T47D (cell line): ENCODE measurements at regions not wholly inside any gene's neighbourhood (a gene's known extent, or its start where the extent isn't known, plus 50 kb on each side); places are given as distances from the start of the nearest gene placed in this dataset.

Source experiments
- DNase-seq, 2 experiments: peaks; one replicate each; pipeline versions ENCODE4 v3.0.0 to v3.0.0-alpha.2; 2011 to 2012; ENCODE audit warnings: low read depth in 1 of 2, low spot score in 1 of 2
- JUND ChIP-seq: IDR thresholded peaks from 2 replicates; pipeline ENCODE4 v1.6.1; 2012; ENCODE audit warnings: low read depth
- in situ Hi-C: cut with HindIII; loops from 2 replicates; pipeline ENCODE4 v1.10.0; 2016; ENCODE audit warnings: low sequenced_read_pairs, low pct_unique_long_range_greater_than_20kb

GRCh38 chr2:180443888-180444287 lies 436.8 kb upstream of the CWC22 start:
- TF ChIP-seq JUND, result no peak
- in situ Hi-C loops, result no loop called here
- DNase-seq, result no peak

GRCh38 chr2:180442860-180443644 lies 436.0 kb upstream of the CWC22 start:
- in situ Hi-C loops, result no loop called here
- DNase-seq, result no peak
- TF ChIP-seq JUND, result no peak

DNA sequence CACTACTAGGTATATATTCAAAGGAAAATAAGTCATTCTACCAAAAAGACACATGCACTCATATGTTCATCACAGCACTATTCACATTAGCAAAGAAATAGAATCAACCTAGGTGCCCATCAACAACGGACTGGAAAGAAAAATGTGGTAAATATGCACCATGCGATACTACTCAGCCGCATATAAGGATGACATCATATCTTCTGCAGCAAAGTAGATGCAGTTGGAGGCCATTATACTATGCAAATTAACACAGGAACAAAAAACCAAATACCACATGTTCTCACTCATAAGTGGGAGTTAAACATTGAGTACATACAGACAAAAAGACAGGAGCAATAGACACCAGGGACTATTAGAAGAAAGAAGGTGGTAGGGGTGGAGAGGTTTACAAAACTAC lies 412.1 kb upstream of the CWC22 start:
- DNase-seq, result no peak
- in situ Hi-C loops, result no loop called here
- no peak for TF ChIP-seq JUND

GRCh38 chr2:180416627-180417026 lies 409.5 kb upstream of the CWC22 start:
- in situ Hi-C loops, result no loop called here
- no peak for DNase-seq
- TF ChIP-seq JUND, result no peak

DNA sequence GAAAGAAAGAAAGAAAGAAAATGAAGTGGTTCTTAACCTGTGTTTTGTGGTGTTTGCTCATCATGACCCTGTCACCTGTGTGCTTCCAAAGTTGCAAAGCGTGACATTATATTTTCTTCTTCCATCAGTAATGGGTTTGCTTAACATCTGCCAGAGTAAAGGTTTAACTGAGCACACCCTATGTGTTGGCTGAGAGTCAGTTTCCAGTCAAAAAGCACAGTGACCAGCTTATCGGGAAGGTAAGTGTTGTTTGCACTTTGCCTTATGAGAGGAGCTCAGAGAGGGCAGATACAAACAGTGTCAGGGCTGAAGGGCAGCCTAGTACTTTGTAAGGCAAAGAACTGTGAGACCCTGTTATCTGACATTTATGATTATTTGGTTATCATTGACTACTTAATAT lies 406.2 kb upstream of the CWC22 start:
- in situ Hi-C loops, result no loop called here
- no peak for DNase-seq

GRCh38 chr2:180412219-180412618 lies 405.1 kb upstream of the CWC22 start:
- in situ Hi-C loops, result no loop called here

More for the DNA sequence above, 406.2 kb upstream of the CWC22 start:
- TF ChIP-seq JUND, result no peak

GRCh38 chr2:180411661-180412060 lies 404.6 kb upstream of the CWC22 start:
- no peak for DNase-seq
- TF ChIP-seq JUND, result no peak
- in situ Hi-C loops, result no loop called here

More at GRCh38 chr2:180412219-180412618, 405.1 kb upstream of the CWC22 start:
- no peak for DNase-seq
- TF ChIP-seq JUND, result no peak

GRCh38 chr2:180406687-180407086 lies 399.6 kb upstream of the CWC22 start:
- TF ChIP-seq JUND, result no peak
- in situ Hi-C loops, result no loop called here
- no peak for DNase-seq

- TF ChIP-seq JUND, result no peak
- in situ Hi-C loops, result no loop called here
- DNase-seq, result no peak
Measured at GRCh38 chr2:180405520-180405919, 398.4 kb upstream of the CWC22 start.

DNA sequence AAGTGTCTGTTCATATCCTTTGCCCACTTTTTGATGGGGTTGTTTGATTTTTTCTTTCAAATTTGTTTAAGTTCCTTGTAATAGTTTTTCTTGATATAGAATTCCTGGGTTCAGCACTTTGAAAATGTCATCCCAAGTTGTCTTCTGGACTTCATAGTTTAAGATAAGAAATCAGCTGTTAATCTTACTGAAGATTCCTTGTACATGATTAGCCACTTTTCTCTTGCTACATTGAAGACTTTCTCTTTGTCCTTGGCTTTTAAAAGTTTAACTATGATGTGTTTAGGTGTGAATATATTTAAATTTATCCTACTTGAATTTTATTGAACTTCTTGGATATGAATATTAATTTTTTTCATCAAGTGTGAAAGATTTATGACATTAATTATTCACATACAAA lies 387.2 kb upstream of the CWC22 start:
- no peak for TF ChIP-seq JUND
- in situ Hi-C loops, result no loop called here

GRCh38 chr2:180385601-180386201 lies 378.6 kb upstream of the CWC22 start:
- TF ChIP-seq JUND, result no peak
- no peak for DNase-seq
- in situ Hi-C loops, result no loop called here

More for the DNA sequence above, 387.2 kb upstream of the CWC22 start:
- DNase-seq, result no peak

GRCh38 chr2:180376066-180376465 lies 369.0 kb upstream of the CWC22 start:
- no peak for TF ChIP-seq JUND
- in situ Hi-C loops, result no loop called here
- no peak for DNase-seq

- in situ Hi-C loops, result no loop called here
- no peak for DNase-seq
- TF ChIP-seq JUND, result no peak
Measured at GRCh38 chr2:180374502-180375281, 367.6 kb upstream of the CWC22 start.
